ENCODE measurements at regions not wholly inside any gene's neighbourhood (a gene's known extent, or its start where the extent isn't known, plus 50 kb on each side); places are given as distances from the start of the nearest gene placed in this dataset.

GRCh38 chr16:59590845-59591244 is 856.7 kb upstream of the GOT2 start:
- no peak for TF ChIP-seq POLR2AphosphoS5 (IDR thresholded peaks at IDR 0.05; ENCODE audit: low read depth, low read length)
- TF ChIP-seq TAF1 (IDR thresholded peaks at IDR 0.05; ENCODE audit: borderline replicate concordance, insufficient read depth, low read length): no peak
- no peak for TF ChIP-seq FOXP2 (optimal IDR thresholded peaks at IDR 0.05; ENCODE audit: borderline replicate concordance, extremely low read depth, extremely low read length, insufficient read depth)
- TF ChIP-seq, protein P1, sequence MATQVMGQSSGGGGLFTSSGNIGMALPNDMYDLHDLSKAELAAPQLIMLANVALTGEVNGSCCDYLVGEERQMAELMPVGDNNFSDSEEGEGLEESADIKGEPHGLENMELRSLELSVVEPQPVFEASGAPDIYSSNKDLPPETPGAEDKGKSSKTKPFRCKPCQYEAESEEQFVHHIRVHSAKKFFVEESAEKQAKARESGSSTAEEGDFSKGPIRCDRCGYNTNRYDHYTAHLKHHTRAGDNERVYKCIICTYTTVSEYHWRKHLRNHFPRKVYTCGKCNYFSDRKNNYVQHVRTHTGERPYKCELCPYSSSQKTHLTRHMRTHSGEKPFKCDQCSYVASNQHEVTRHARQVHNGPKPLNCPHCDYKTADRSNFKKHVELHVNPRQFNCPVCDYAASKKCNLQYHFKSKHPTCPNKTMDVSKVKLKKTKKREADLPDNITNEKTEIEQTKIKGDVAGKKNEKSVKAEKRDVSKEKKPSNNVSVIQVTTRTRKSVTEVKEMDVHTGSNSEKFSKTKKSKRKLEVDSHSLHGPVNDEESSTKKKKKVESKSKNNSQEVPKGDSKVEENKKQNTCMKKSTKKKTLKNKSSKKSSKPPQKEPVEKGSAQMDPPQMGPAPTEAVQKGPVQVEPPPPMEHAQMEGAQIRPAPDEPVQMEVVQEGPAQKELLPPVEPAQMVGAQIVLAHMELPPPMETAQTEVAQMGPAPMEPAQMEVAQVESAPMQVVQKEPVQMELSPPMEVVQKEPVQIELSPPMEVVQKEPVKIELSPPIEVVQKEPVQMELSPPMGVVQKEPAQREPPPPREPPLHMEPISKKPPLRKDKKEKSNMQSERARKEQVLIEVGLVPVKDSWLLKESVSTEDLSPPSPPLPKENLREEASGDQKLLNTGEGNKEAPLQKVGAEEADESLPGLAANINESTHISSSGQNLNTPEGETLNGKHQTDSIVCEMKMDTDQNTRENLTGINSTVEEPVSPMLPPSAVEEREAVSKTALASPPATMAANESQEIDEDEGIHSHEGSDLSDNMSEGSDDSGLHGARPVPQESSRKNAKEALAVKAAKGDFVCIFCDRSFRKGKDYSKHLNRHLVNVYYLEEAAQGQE (IDR thresholded peaks at IDR 0.05; ENCODE audit: insufficient read depth in 1 of 2, low read depth in 2 of 2, low read length in 2 of 2): no peak
- no peak for TF ChIP-seq SIN3A (IDR thresholded peaks at IDR 0.05; ENCODE audit: borderline replicate concordance, insufficient read depth, low read length)

DNA sequence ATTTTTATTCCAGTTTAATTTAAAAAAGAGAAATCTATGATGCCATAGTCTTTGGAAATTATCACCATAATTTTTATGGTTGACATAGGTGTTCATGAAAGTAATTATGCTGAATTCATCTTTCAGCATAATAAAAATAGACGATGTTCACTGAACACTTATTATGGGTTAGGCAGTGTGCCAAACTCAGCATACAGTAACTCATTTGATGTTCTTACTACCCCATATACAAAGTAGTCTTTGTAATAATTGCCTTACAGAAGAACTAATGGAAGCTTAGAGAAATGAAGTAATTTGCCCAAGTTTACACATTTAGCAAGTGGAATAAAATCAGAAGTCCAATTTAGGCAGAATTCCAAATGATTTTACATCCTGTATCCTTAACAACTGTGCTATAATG is 852.2 kb upstream of the GOT2 start:
- TF ChIP-seq FOXP2 (optimal IDR thresholded peaks at IDR 0.05; ENCODE audit: borderline replicate concordance, extremely low read depth, extremely low read length, insufficient read depth) (no peak), SIN3A (IDR thresholded peaks at IDR 0.05; ENCODE audit: borderline replicate concordance, insufficient read depth, low read length) (no peak), TAF1 (IDR thresholded peaks at IDR 0.05; ENCODE audit: borderline replicate concordance, insufficient read depth, low read length) (no peak), POLR2AphosphoS5 (IDR thresholded peaks at IDR 0.05; ENCODE audit: low read depth, low read length) (no peak)
- TF ChIP-seq, protein P1 (IDR thresholded peaks at IDR 0.05; ENCODE audit: insufficient read depth in 1 of 2, low read depth in 2 of 2, low read length in 2 of 2): no peak

DNA sequence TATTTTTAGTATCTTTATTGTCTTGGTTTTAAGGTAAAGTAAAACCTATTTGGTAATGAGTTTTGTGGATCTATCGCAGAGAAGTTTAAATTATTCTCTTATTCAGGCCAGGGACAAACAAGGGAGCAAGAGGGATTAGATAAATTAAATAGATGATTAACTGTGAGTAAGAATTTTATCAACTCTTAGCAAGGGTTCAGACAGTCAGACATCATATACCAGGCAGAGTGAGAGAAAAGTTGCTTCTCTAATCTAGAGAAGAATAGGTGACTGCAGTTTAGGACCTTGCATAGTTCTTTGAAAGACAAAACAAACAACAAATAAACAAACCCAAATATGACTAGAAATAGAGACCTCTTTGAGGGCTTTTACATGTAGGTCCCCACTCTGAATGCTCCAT is 840.2 kb upstream of the GOT2 start:
- TF ChIP-seq, protein P1 (IDR thresholded peaks at IDR 0.05; ENCODE audit: insufficient read depth in 1 of 2, low read depth in 2 of 2, low read length in 2 of 2): no peak
- TF ChIP-seq TAF1 (IDR thresholded peaks at IDR 0.05; ENCODE audit: borderline replicate concordance, insufficient read depth, low read length): no peak
- no peak for TF ChIP-seq SIN3A (IDR thresholded peaks at IDR 0.05; ENCODE audit: borderline replicate concordance, insufficient read depth, low read length)
- no peak for TF ChIP-seq POLR2AphosphoS5 (IDR thresholded peaks at IDR 0.05; ENCODE audit: low read depth, low read length)
- no peak for TF ChIP-seq FOXP2 (optimal IDR thresholded peaks at IDR 0.05; ENCODE audit: borderline replicate concordance, extremely low read depth, extremely low read length, insufficient read depth)

DNA sequence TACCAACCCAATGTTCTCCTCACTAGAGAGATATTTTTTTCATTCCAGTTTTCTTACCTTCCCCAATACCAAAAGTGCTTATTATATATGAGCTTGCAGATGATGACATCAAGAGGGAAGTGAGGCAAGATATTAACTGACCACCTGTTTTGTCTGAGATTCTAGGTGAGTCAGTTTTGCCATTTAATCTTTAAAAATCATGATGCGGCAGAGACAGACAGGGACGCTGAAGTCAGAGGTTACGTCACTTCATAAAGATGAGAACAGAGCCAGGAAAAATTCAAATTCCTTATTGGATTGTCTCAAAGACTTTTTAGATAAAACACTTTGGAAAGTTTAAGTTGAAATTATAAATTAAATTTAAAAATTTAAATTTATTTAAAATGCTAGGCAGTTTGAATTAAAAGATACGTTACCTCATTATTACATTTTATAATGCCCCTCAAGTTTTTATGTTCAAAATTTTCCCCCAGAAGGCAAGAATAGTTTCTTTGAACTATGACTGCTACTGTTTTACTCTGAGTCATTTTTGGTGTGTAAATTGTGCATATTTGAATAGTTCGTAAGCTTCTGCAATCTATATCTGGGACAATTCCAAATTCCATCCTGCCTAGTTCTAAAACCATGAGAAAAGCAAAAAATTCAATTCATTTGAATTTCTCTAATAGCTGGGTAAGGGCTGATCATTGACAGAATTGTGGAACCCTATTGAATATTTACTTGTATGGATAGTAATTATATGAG is 839.6 kb upstream of the GOT2 start:
- TF ChIP-seq, protein P1 (IDR thresholded peaks at IDR 0.05; ENCODE audit: insufficient read depth in 1 of 2, low read depth in 2 of 2, low read length in 2 of 2): no peak
- no peak for TF ChIP-seq FOXP2 (optimal IDR thresholded peaks at IDR 0.05; ENCODE audit: borderline replicate concordance, extremely low read depth, extremely low read length, insufficient read depth)
- TF ChIP-seq POLR2AphosphoS5 (IDR thresholded peaks at IDR 0.05; ENCODE audit: low read depth, low read length): no peak
- no peak for TF ChIP-seq SIN3A (IDR thresholded peaks at IDR 0.05; ENCODE audit: borderline replicate concordance, insufficient read depth, low read length)
- no peak for TF ChIP-seq TAF1 (IDR thresholded peaks at IDR 0.05; ENCODE audit: borderline replicate concordance, insufficient read depth, low read length)

All from PFSK-1 (cell line).